GM18909 (cell line): ENCODE measurements at regions not wholly inside any gene's neighbourhood (a gene's known extent, or its start where the extent isn't known, plus 50 kb on each side); places are given as distances from the start of the nearest gene placed in this dataset.
"Not testable (repeated sequence)": the region's sequence is repeated elsewhere in the genome, so short reads cannot be mapped to it uniquely, and the experiment has no call there.

Experiments used
- ATAC-seq: cut with Tn5 transposase; IDR thresholded peaks from one replicate; pipeline ENCODE4 v1.9.1; 2021; ENCODE audit warnings: mild to moderate bottlenecking; ENCODE audit not compliant: unreplicated experiment, poor library complexity

DNA sequence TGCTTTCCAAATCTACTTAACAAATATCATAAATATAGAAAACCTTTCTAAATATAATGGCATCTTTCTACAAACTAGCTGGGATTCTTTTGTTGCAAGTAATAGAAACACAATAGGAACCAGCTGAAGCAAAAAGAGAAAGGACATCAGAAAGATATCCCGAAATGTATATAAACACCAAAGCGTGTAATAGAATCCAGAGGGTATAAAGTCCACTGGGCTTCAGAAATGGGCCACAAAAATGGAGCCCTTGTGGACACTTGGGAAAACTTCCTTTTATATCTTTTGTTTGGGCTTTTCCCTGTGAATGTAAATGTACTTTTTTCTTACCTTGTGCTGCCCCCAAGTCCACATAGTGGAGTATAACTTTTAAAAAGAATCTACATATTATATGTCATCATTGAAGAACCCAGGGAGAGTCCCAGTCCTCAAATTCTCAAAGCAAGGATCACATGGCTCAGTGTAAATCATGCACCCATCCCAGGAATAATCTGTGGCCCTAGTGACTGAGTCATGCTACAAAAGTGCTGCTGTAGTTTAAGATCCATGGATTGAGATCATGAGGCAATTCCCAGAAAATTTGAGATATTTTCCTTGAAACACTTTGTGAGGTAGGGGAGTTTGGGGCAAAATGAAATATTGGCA is 457.0 kb downstream of the EPM2A start:
- ATAC-seq = no peak

- ATAC-seq = no peak
These were observed 455.8 kb downstream of the EPM2A start for GRCh38 chr6:145279551-145279950.

DNA sequence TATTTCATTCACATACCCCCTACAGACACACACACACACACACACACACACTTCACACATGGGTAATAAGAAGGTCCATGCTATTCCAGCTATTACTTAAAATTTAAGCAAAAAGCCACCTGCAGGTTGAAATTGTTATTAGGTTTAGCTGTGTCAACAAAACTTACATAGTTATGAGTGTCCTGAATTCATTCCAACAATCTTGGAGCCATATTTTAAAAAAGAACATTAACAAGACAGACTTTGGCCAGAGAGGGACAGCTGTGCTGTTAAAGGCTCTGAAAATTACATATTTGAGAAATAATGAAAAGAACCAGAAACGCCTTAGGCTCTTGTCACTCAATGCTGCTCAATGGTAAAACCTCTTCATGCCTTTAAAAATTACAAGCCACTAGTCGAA is 455.3 kb downstream of the EPM2A start:
- no peak for ATAC-seq

DNA sequence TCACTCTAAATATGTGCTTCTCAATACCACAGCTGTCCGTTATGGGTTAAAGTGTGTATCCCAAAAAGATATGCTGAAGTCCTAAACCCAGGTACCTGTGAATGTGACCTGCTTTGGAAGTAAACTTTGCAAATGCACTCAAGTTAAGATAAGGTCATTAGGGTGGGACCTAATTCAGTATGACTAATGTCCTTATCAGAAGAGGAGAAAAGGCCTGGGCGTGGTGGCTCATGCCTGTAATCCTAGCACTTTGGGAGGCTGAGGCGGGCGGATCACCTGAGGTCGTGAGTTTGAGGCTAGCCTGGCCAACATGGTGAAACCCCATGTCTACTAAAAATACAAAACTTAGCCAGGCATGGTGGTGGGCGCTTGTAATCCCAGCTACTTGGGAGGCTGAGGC is 452.1 kb downstream of the EPM2A start:
- ATAC-seq = not testable (repeated sequence)

DNA sequence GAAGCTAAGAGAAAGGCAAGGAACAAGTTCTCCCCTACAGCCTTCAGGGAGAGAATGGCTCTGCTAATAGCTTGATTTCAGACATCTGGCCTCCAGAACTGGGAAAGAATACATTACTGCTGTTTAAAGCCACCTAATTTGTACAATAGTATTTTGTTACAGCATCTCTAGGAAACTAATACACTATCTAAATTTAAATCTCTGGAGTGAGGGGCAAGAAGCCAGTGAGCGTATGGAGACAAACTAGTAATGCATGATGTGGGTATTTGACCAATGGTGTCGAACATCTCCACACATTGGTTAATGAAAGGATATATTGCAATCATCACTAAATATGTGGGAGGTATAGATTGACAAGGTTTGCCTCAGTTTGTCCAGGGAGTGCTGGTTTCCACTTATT is 451.5 kb downstream of the EPM2A start:
- ATAC-seq = no peak

- no peak for ATAC-seq
These were observed 448.4 kb downstream of the EPM2A start for GRCh38 chr6:145286916-145287315.

GRCh38 chr6:145289573-145289972 is 445.7 kb downstream of the EPM2A start:
- ATAC-seq = no peak

DNA sequence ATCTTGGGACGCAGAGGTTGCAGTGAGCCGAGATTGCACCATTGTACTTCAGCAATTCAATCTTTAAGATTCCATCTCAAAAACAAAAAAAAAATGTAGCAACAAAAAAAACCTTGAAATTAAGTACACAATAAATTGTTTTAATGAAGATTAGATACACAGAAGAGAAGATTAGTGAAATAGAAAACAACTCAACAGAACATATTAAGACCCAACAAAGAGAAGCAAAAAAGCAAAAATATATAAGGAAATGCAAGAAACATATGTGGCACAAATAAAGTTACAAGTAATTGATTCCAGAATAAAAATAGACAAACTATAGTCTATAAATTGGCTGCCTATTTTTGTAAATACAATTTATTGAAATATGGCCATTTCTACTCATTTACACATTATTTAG is 445.2 kb downstream of the EPM2A start:
- ATAC-seq = no peak

GRCh38 chr6:145292066-145292465 is 443.3 kb downstream of the EPM2A start:
- no peak for ATAC-seq

DNA sequence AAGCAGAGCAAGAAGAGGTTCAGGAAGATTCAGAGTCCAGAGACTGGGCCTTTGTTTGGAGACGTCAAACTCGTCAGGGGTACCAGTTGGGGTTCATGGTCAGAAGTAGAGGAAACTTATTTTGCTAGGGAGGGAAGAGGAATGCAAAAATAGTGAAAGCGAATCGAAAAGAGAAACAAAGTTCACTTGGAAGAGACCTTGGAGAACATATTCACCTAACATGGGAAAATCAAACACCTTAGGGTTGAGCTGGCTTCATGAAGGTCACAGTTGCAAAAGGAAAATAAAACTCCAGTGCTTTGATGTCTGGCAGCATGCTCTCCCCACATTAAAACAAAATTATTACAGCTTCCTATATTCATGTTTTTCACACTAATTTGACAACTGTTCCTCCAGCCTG is 440.4 kb downstream of the EPM2A start:
- ATAC-seq = no peak

DNA sequence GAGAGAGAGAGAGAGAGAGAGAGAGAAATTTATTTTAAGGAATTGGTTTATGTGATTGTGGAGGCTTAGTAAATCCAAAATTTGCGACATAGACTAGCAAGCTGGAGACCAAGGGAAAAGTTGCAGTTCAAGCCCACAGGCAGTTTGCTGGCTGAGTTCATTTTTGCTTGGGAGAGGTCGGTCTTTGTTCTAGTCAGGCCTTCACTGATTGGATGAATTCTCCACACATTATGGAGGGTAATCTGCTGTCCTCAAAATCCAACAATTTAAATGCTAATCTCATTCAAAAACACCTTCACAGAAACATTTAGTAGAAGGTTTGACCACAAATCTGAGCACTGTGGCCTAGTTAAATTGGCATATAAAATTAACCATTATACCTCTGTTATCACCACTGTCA is 439.6 kb downstream of the EPM2A start:
- ATAC-seq = no peak

DNA sequence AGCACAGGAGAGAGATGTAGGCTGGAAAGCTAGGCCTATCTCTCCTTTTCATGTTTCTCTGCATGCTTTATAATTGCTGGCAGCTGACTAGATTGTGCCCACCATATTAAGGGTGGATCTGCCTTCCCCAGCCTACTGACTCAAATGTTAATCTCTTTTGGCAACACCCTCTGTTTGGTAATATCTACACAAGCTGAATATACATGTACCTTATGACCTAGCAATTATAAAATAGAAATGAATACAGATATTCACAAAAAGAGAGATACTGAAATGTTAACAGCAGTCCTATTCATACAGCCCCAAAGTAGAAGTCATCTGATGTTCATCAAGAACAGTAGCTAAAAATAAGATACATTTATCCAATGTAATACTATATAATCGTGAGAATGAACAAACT is 429.6 kb downstream of the EPM2A start:
- ATAC-seq = no peak

GRCh38 chr6:145306489-145306888 is 428.8 kb downstream of the EPM2A start:
- no peak for ATAC-seq

DNA sequence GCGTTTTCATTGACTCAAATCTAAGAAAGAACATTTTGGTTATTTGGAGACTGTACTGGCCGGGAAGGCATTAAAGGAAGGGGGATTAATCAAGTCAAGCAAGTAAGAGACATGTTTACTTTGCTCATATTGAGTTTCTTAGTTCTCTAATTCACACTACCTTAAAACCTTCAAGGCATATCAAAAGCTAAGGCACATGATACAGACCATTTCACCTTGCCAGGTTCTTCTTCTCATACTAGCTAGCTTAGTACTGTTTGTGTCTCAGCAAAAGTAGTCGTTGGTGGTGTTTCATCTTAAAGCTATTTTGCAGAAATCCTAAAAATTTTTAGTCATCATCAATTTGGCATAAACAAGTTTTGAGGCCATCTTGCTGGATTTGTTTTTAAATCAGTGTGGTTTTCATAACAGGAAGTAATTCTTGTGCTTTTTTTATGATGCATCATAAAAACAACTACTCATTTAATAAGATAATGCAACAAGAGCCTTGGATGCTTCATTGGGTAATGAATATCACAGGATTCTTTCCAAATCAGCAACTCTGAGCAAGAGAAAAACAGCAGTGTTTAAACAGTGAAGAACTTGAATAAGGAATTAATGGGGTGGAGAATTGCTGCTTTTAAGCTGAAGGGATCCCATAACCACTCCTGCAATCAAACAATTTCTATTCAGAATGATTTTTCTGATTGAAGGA is 425.3 kb downstream of the EPM2A start:
- ATAC-seq = no peak

- ATAC-seq = no peak
These were observed 422.8 kb downstream of the EPM2A start for GRCh38 chr6:145312481-145312880.

- no peak for ATAC-seq
These were observed 422.1 kb downstream of the EPM2A start for GRCh38 chr6:145313041-145313855.

GRCh38 chr6:145315982-145316600 is 419.2 kb downstream of the EPM2A start:
- no peak for ATAC-seq

GRCh38 chr6:145318952-145319351 is 416.4 kb downstream of the EPM2A start:
- no peak for ATAC-seq

- ATAC-seq = no peak
These were observed 415.7 kb downstream of the EPM2A start for GRCh38 chr6:145319605-145320004.

GRCh38 chr6:145323646-145324045 is 411.7 kb downstream of the EPM2A start:
- ATAC-seq = no peak

- no peak for ATAC-seq
These were observed 407.7 kb downstream of the EPM2A start for GRCh38 chr6:145327586-145327985.
